IMR-90 (cell line): ENCODE measurements at regions not wholly inside any gene's neighbourhood (a gene's known extent, or its start where the extent isn't known, plus 50 kb on each side); places are given as distances from the start of the nearest gene placed in this dataset.

Source experiments
- ATAC-seq: fragments of 200-7000 bp; cut with Tn5 transposase; 2 replicates; pipeline ENCODE4 v1.9.1; 2020; ENCODE audit warnings: low read depth, mild to moderate bottlenecking, moderate library complexity
- BruUV-seq: library from RNA; stranded (reverse); fragments of 400-500 nt; replicated peaks from 2 replicates; lab custom pipeline; 2021; lab: Mats Ljungman, UMichigan
- CTCF ChIA-PET: fragments of 300-600 bp; formaldehyde crosslinking; extraction: SDS; loops from one replicate; lab custom pipeline; 2021; ENCODE audit warnings: antibody characterized with exemption; lab: Yijun Ruan, JAX
- POLR2A ChIA-PET: fragments of 300-600 bp; sonication (Branson Sonifier 250); formaldehyde crosslinking; loops from one replicate; lab custom pipeline; 2022; ENCODE audit warnings: antibody characterized with exemption; ENCODE audit not compliant: unreplicated experiment; lab: Charles Lee
- DNase-seq: peaks from one replicate; pipeline ENCODE4 v3.0.0; 2013
- H2AFZ ChIP-seq: replicated peaks from 2 replicates; pipeline ENCODE3; 2013; ENCODE audit warnings: low read length, mild to moderate bottlenecking; ENCODE audit not compliant: poor library complexity
- H2AK5ac ChIP-seq: 2 replicates; pipeline ENCODE4 v1.6.1; 2013; ENCODE audit warnings: low read depth, low read length, inconsistent platforms
- H2AK9ac ChIP-seq: replicated peaks from 2 replicates; pipeline ENCODE3; 2013; ENCODE audit warnings: mild to moderate bottlenecking, low read depth, low read length, moderate library complexity; ENCODE audit not compliant: poor library complexity
- H2BK120ac ChIP-seq: 2 replicates; pipeline ENCODE4 v1.6.1; 2013; ENCODE audit warnings: low read depth, low read length, inconsistent platforms
- H2BK15ac ChIP-seq: 3 replicates; pipeline ENCODE4 v1.6.1; 2013; ENCODE audit warnings: low read depth, low read length, inconsistent platforms
- H2BK20ac ChIP-seq: 2 replicates; pipeline ENCODE4 v1.6.1; 2013; ENCODE audit warnings: low read depth, mild to moderate bottlenecking, inconsistent platforms, low read length, moderate library complexity
- H2BK5ac ChIP-seq: 2 replicates; pipeline ENCODE4 v1.6.1; 2013; ENCODE audit warnings: mild to moderate bottlenecking, low read depth, low read length, inconsistent platforms; ENCODE audit not compliant: poor library complexity, severe bottlenecking
- H3K14ac ChIP-seq: replicated peaks from 2 replicates; pipeline ENCODE4 v1.6.1; 2013; ENCODE audit warnings: low read depth, low read length, inconsistent platforms
- H3K18ac ChIP-seq: 2 replicates; pipeline ENCODE4 v1.6.1; 2013; ENCODE audit warnings: low read depth, low read length, control low read depth
- H3K23ac ChIP-seq: 2 replicates; pipeline ENCODE4 v1.6.1; 2013; ENCODE audit warnings: low read depth, low read length, inconsistent platforms
- H3K27ac ChIP-seq: 2 replicates; pipeline ENCODE4 v1.5.1; 2013; ENCODE audit warnings: mild to moderate bottlenecking, control low read depth, low read length; ENCODE audit not compliant: insufficient read depth
- H3K27me3 ChIP-seq: 2 replicates; pipeline ENCODE4 v1.6.1; 2013; ENCODE audit warnings: low read length; ENCODE audit not compliant: control insufficient read depth, insufficient read depth
- H3K36me3 ChIP-seq: 2 replicates; pipeline ENCODE4 v1.6.1; 2013; ENCODE audit warnings: low read length, mixed read lengths; ENCODE audit not compliant: control insufficient read depth, insufficient read depth
- H3K4ac ChIP-seq: 2 replicates; pipeline ENCODE4 v1.6.1; 2013; ENCODE audit warnings: low read depth, low read length, inconsistent platforms
- H3K4me1 ChIP-seq: 2 replicates; pipeline ENCODE4 v1.6.1; 2013; ENCODE audit warnings: low read length, mixed read lengths; ENCODE audit not compliant: control insufficient read depth, insufficient read depth
- H3K4me2 ChIP-seq: 2 replicates; pipeline ENCODE4 v1.6.1; 2013; ENCODE audit warnings: low read depth, mild to moderate bottlenecking, control low read depth, low read length, moderate library complexity
- H3K4me3 ChIP-seq: 2 replicates; pipeline ENCODE4 v1.5.1; 2013; ENCODE audit warnings: low read depth, mild to moderate bottlenecking, control low read depth, low read length, moderate library complexity; ENCODE audit not compliant: insufficient read depth
- H3K56ac ChIP-seq: 2 replicates; pipeline ENCODE4 v1.6.1; 2013; ENCODE audit warnings: low read length, inconsistent platforms; ENCODE audit not compliant: insufficient read depth; ENCODE audit errors: extremely low read depth
- H3K79me1 ChIP-seq, 2 experiments: 2 replicates each; pipeline ENCODE4 v1.6.1; 2013; ENCODE audit warnings: low read length in 2 of 2, inconsistent platforms in 1 of 2, low read depth in 1 of 2
- H3K9ac ChIP-seq: 2 replicates; pipeline ENCODE4 v1.6.1; 2013; ENCODE audit warnings: low read depth, low read length, control low read depth
- H3K9me1 ChIP-seq: 2 replicates; pipeline ENCODE4 v1.6.1; 2013; ENCODE audit warnings: low read length, inconsistent platforms; ENCODE audit not compliant: insufficient read depth
- H3K9me3 ChIP-seq: 2 replicates; pipeline ENCODE4 v1.6.1; 2013; ENCODE audit warnings: low read length; ENCODE audit not compliant: control insufficient read depth, insufficient read depth
- H4K20me1 ChIP-seq: 2 replicates; pipeline ENCODE4 v1.6.1; 2013; ENCODE audit warnings: low read length, inconsistent platforms; ENCODE audit not compliant: insufficient read depth
- H4K5ac ChIP-seq: 2 replicates; pipeline ENCODE4 v1.6.1; 2013; ENCODE audit warnings: mild to moderate bottlenecking, low read depth, low read length, control low read depth
- H4K8ac ChIP-seq, 2 experiments: 2 replicates each; pipeline ENCODE4 v1.6.1; 2013; ENCODE audit warnings: low read depth in 2 of 2, low read length in 2 of 2, control low read depth in 1 of 2, inconsistent platforms in 1 of 2
- H4K91ac ChIP-seq: 2 replicates; pipeline ENCODE4 v1.6.1; 2013; ENCODE audit warnings: low read depth, low read length, inconsistent platforms; ENCODE audit not compliant: insufficient read depth
- BHLHE40 ChIP-seq: fragments of 150-350 bp; IDR thresholded peaks from 2 replicates; pipeline ENCODE4 v1.6.1; 2016; ENCODE audit warnings: mild to moderate bottlenecking, low read depth, low read length
- CHD1 ChIP-seq: IDR thresholded peaks from 2 replicates; pipeline ENCODE4 v1.6.1; 2012; ENCODE audit warnings: low read depth, low read length, improper control_type of control experiment
- MAFK ChIP-seq: IDR thresholded peaks from 2 replicates; pipeline ENCODE4 v1.6.1; 2012; ENCODE audit warnings: low read depth, low read length, improper control_type of control experiment
- MAZ ChIP-seq: IDR thresholded peaks from 2 replicates; pipeline ENCODE4 v1.6.1; 2012; ENCODE audit warnings: low read depth, mild to moderate bottlenecking, low read length, improper control_type of control experiment, moderate library complexity, borderline replicate concordance
- NFE2L2 ChIP-seq: fragments of 150-350 bp; IDR thresholded peaks from 2 replicates; pipeline ENCODE4 v1.6.1; 2016; ENCODE audit warnings: low read depth, mild to moderate bottlenecking, low read length
- USF2 ChIP-seq: fragments of 150-350 bp; IDR thresholded peaks from 2 replicates; pipeline ENCODE4 v1.6.1; 2017; ENCODE audit warnings: mild to moderate bottlenecking, antibody characterized with exemption, low read length, low read depth
- WGBS, 2 experiments: methylation state at CpG; one replicate each; pipeline versions ENCODE4 v1.1.5 to v1.1.7; 2013; ENCODE audit warnings: missing lambda C conversion rate in 2 of 2; ENCODE audit not compliant: insufficient read length in 1 of 2; ENCODE audit errors: extremely low coverage in 2 of 2; 5-methylcytosine and 5-hydroxymethylcytosine counted together
- dilution Hi-C: fragments of 300-500 bp; cut with HindIII; formaldehyde crosslinking; loops from one replicate; pipeline ENCODE4 v1.14.3; 2018; ENCODE audit warnings: low sequenced_read_pairs; ENCODE audit not compliant: unreplicated experiment
- in situ Hi-C: fragments of 300-500 bp; cut with MboI; formaldehyde crosslinking; loops from 3 replicates; pipeline ENCODE4 v1.14.3; 2019; ENCODE audit warnings: low sequenced_read_pairs, inconsistent platforms, mixed read lengths
- intact Hi-C: fragments of 100-400 bp; cut with micrococcal nuclease; formaldehyde crosslinking; loops from 2 replicates; pipeline ENCODE4 v1.10.0; 2022
- TF ChIP-seq, protein P1 (sequence below): conservative IDR thresholded peaks from 2 replicates; pipeline ENCODE4 v1.5.1; 2012; ENCODE audit warnings: mild to moderate bottlenecking, low read depth, low read length, improper control_type of control experiment

DNA sequence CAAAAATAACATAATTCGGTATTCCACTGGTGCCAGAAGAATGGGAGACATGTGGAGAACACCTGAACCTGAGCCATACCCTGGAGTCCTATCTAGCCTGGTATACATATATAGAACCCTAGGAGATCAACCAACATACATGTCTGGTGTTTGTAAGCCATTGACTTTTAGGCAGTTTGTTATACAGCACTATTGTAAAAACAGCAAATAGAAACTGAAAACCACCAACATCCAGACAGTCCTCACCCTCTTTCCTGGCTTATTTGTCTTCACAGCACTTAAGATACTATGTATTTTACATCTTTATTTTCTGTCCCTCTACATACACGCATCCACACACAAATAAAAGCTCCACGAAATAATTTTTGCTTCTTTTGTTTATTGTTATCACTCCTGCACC lies 404.2 kb upstream of the PMFBP1 start:
- H2AK9ac ChIP-seq, result no peak overlapping the region
- H2AFZ ChIP-seq, result no peak overlapping the region
- H3K4ac ChIP-seq, result no peak overlapping the region
- ChIA-PET CTCF (no interaction called here), POLR2A (no interaction called here)
- H2BK20ac ChIP-seq, result no peak overlapping the region
- WGBS, 2 experiments, result no CpG with 5 or more reads among the region's 3 CpGs
- no peak overlapping the region for H3K27ac ChIP-seq
- H2BK5ac ChIP-seq, result no peak overlapping the region
- H4K5ac ChIP-seq, result no peak overlapping the region
- no peak overlapping the region for H3K4me2 ChIP-seq
- H3K79me1 ChIP-seq, result no peaks in the 10 kb centered on the region
- no peak overlapping the region for H3K56ac ChIP-seq
- no peak overlapping the region for H3K23ac ChIP-seq
- dilution Hi-C loops (no loop called here), in situ Hi-C loops (no loop called here), intact Hi-C loops (no loop called here)
- H3K9ac ChIP-seq, result no peak overlapping the region
- no peaks in the 10 kb centered on the region for H4K20me1 ChIP-seq
- H3K9me3 ChIP-seq, result no peaks in the 10 kb centered on the region
- H3K9me1 ChIP-seq, result no peaks in the 10 kb centered on the region
- H3K14ac ChIP-seq, result no peak overlapping the region
- H2BK120ac ChIP-seq, result no peak overlapping the region
- ATAC-seq (no peak), DNase-seq (no peak)
- no peaks in the 10 kb centered on the region for H3K36me3 ChIP-seq
- H4K91ac ChIP-seq, result no peak overlapping the region
- H2AK5ac ChIP-seq, result no peak overlapping the region
- no peak overlapping the region for H3K4me3 ChIP-seq
- H3K27me3 ChIP-seq, result no peaks in the 10 kb centered on the region
- H3K4me1 ChIP-seq, result no peaks in the 10 kb centered on the region
- TF ChIP-seq NFE2L2, result no peak
- TF ChIP-seq CHD1, result no peak
- TF ChIP-seq MAZ, result no peak
- TF ChIP-seq MAFK, result no peak
- TF ChIP-seq USF2, result no peak
- TF ChIP-seq, protein P1, sequence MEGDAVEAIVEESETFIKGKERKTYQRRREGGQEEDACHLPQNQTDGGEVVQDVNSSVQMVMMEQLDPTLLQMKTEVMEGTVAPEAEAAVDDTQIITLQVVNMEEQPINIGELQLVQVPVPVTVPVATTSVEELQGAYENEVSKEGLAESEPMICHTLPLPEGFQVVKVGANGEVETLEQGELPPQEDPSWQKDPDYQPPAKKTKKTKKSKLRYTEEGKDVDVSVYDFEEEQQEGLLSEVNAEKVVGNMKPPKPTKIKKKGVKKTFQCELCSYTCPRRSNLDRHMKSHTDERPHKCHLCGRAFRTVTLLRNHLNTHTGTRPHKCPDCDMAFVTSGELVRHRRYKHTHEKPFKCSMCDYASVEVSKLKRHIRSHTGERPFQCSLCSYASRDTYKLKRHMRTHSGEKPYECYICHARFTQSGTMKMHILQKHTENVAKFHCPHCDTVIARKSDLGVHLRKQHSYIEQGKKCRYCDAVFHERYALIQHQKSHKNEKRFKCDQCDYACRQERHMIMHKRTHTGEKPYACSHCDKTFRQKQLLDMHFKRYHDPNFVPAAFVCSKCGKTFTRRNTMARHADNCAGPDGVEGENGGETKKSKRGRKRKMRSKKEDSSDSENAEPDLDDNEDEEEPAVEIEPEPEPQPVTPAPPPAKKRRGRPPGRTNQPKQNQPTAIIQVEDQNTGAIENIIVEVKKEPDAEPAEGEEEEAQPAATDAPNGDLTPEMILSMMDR, result no peak
- TF ChIP-seq BHLHE40, result no peak
- no TSS peak for BruUV-seq
- no peak overlapping the region for H4K8ac ChIP-seq
- H3K18ac ChIP-seq, result no peak overlapping the region
- H2BK15ac ChIP-seq, result no peak overlapping the region
